Kidney (tissue), 13 donors: ENCODE measurements at regions not wholly inside any gene's neighbourhood (a gene's known extent, or its start where the extent isn't known, plus 50 kb on each side); places are given as distances from the start of the nearest gene placed in this dataset.

Experiments used
- DNase-seq, 5 donors: peaks; one replicate each; pipeline ENCODE4 v3.0.0-alpha.2; 2013 to 2020
- FAIRE-seq: peaks from 2 replicates; lab custom pipeline; 2012; peaks lifted over from hg19 to GRCh38; lab: Jason Lieb, UNC
- H3K27ac ChIP-seq, 2 donors: one replicate each; pipeline ENCODE4 v1.7.0; 2013; ENCODE audit warnings: low read depth in 2 of 2, low read length in 2 of 2, inconsistent platforms in 1 of 2
- H3K27me3 ChIP-seq: one replicate; pipeline ENCODE4 v1.7.1; 2013; ENCODE audit warnings: low read length, inconsistent platforms; ENCODE audit not compliant: control insufficient read depth, insufficient read depth
- H3K36me3 ChIP-seq, 3 donors: one replicate each; pipeline versions ENCODE4 v1.7.0 to v1.7.1; 2013; ENCODE audit warnings: low read length in 3 of 3, control low read depth in 1 of 3, inconsistent platforms in 1 of 3; ENCODE audit not compliant: insufficient read depth in 3 of 3, control insufficient read depth in 2 of 3
- H3K4me1 ChIP-seq, 3 donors: one replicate each; pipeline versions ENCODE4 v1.7.0 to v1.7.1; 2013; ENCODE audit warnings: low read length in 3 of 3, inconsistent platforms in 1 of 3, low read depth in 1 of 3; ENCODE audit not compliant: control insufficient read depth in 2 of 3, insufficient read depth in 2 of 3
- H3K4me3 ChIP-seq, 3 donors: one replicate each; pipeline versions ENCODE4 v1.7.0 to v1.8.1; 2013; ENCODE audit warnings: low read length in 3 of 3, control low read depth in 1 of 3, inconsistent platforms in 1 of 3
- H3K9ac ChIP-seq, 3 donors: one replicate each; pipeline versions ENCODE4 v1.7.0 to v1.7.1; 2013; ENCODE audit warnings: low read length in 3 of 3, control low read depth in 1 of 3, inconsistent platforms in 1 of 3
- H3K9me3 ChIP-seq, 3 donors: one replicate each; pipeline versions ENCODE4 v1.7.0 to v1.7.1; 2013; ENCODE audit warnings: low read length in 3 of 3, control low read depth in 1 of 3, inconsistent platforms in 1 of 3; ENCODE audit not compliant: control insufficient read depth in 2 of 3, insufficient read depth in 1 of 3
- CTCF ChIP-seq: IDR thresholded peaks from 3 replicates; pipeline ENCODE4 v1.5.1; 2012; ENCODE audit warnings: mild to moderate bottlenecking, moderate library complexity, borderline replicate concordance; ENCODE audit not compliant: insufficient read depth; ENCODE audit errors: extremely low read depth
- intact Hi-C: fragments of 100-400 bp; cut with DNase I; formaldehyde crosslinking; loops from one replicate; pipeline ENCODE4 v1.11.1; 2022
- donor health status: control.
- donor health status: control.
- donor health status: control.
- donor health status: control.
- donor health status: control.
- donor health status: DM: yes; HTN: yes; CAD: no.
- donor health status: Normal renal cell carcinoma (clear cell type).

GRCh38 chr20:17043323-17043722 is 183.5 kb upstream of the PCSK2 start:
- intact Hi-C loops = no loop called here
- FAIRE-seq (no peak), DNase-seq (no peak)
- no peak overlapping the region for H3K9ac ChIP-seq
- H3K9me3 ChIP-seq = peaks cover 0 to 3% (median 0%) of the 10 kb centered on the region in 3 donors
- H3K4me1 ChIP-seq = no peaks in the 10 kb centered on the region
- H3K36me3 ChIP-seq = no peaks in the 10 kb centered on the region
- no peaks in the 10 kb centered on the region for H3K27me3 ChIP-seq
- no peak overlapping the region for H3K4me3 ChIP-seq
- no peak for TF ChIP-seq CTCF
- no peak overlapping the region for H3K27ac ChIP-seq

GRCh38 chr20:17044891-17045290 is 181.9 kb upstream of the PCSK2 start:
- Histone ChIP-seq H3K9me3 (peaks cover 0 to 3% (median 0%) of the 10 kb centered on the region in 3 donors), H3K4me1 (no peaks in the 10 kb centered on the region), H3K27ac (no peak overlapping the region), H3K36me3 (no peaks in the 10 kb centered on the region), H3K27me3 (no peaks in the 10 kb centered on the region), H3K4me3 (no peak overlapping the region), H3K9ac (no peak overlapping the region)
- intact Hi-C loops = no loop called here
- no peak for DNase-seq
- no peak for TF ChIP-seq CTCF
- FAIRE-seq = no peak

- no peak for TF ChIP-seq CTCF
- H3K4me3 ChIP-seq = no peak overlapping the region
- H3K27me3 ChIP-seq = no peaks in the 10 kb centered on the region
- FAIRE-seq (no peak), DNase-seq (no peak)
- H3K36me3 ChIP-seq = no peaks in the 10 kb centered on the region
- no peaks in the 10 kb centered on the region for H3K4me1 ChIP-seq
- H3K27ac ChIP-seq = no peak overlapping the region
- intact Hi-C loops = no loop called here
- H3K9me3 ChIP-seq = peaks cover 0 to 9% (median 0%) of the 10 kb centered on the region in 3 donors
- H3K9ac ChIP-seq = no peak overlapping the region
Measured at GRCh38 chr20:17059465-17059864, 167.4 kb upstream of the PCSK2 start.

- H3K27ac ChIP-seq = no peak overlapping the region
- H3K4me1 ChIP-seq = no peaks in the 10 kb centered on the region
- H3K9me3 ChIP-seq = peaks cover 0 to 9% (median 0%) of the 10 kb centered on the region in 3 donors
- DNase-seq (peak in 1 of 5 donors; percentile 2), FAIRE-seq (no peak)
- intact Hi-C loops = no loop called here
- TF ChIP-seq CTCF = no peak
- H3K9ac ChIP-seq = no peak overlapping the region
- H3K27me3 ChIP-seq = no peaks in the 10 kb centered on the region
- no peak overlapping the region for H3K4me3 ChIP-seq
- no peaks in the 10 kb centered on the region for H3K36me3 ChIP-seq
Measured at GRCh38 chr20:17061715-17062114, 165.1 kb upstream of the PCSK2 start.
